Stomach (tissue), 8 donors: ENCODE measurements at regions not wholly inside any gene's neighbourhood (a gene's known extent, or its start where the extent isn't known, plus 50 kb on each side); places are given as distances from the start of the nearest gene placed in this dataset.

Experiments used
- DNase-seq, 2 donors: peaks; one replicate each; pipeline versions ENCODE4 v3.0.0 to v3.0.0-alpha.2; 2013 to 2019
- H3K27ac ChIP-seq, 5 donors: fragments of 200-600 bp in 4 of 5; sonication (generic) in 4 of 5; one replicate each; pipeline ENCODE4 v1.5.1; 2013 to 2019; ENCODE audit warnings: mild to moderate bottlenecking in 1 of 5, moderate library complexity in 1 of 5
- H3K27me3 ChIP-seq, 3 donors: fragments of 200-600 bp; sonication (generic); one replicate each; pipeline ENCODE4 v1.5.1; 2017 to 2019; ENCODE audit warnings: mixed run types in 1 of 3
- H3K36me3 ChIP-seq, 4 donors: fragments of 200-600 bp; sonication (generic); 1 replicate in 3 of 4; 2 replicates in 1 of 4; pipeline ENCODE4 v1.5.1; 2016 to 2019
- H3K4me1 ChIP-seq, 4 donors: fragments of 200-600 bp; sonication (generic); one replicate each; pipeline ENCODE4 v1.5.1; 2016 to 2019
- H3K4me3 ChIP-seq, 4 donors: fragments of 200-600 bp; sonication (generic) in 3 of 4; one replicate each; pipeline ENCODE4 v1.5.1; 2016 to 2019; ENCODE audit warnings: mild to moderate bottlenecking in 1 of 4
- H3K9me3 ChIP-seq, 4 donors: fragments of 200-600 bp; sonication (generic); one replicate each; pipeline ENCODE4 v1.5.1; 2016 to 2019
- CTCF ChIP-seq, 7 experiments: fragments of 450-650 bp in 4 of 7; fragments of 200-600 bp in 3 of 7; sonication (generic) in 3 of 7; IDR thresholded peaks; one replicate each; pipeline ENCODE4 v1.5.1; 2016 to 2019; ENCODE audit warnings: antibody characterized with exemption in 7 of 7, control low read depth in 2 of 7, mild to moderate bottlenecking in 1 of 7
- EP300 ChIP-seq: sonication (generic); formaldehyde crosslinking; IDR thresholded peaks from one replicate; pipeline ENCODE4 v1.6.1; 2017; ENCODE audit warnings: antibody characterized with exemption
- POLR2A ChIP-seq, 4 donors: fragments of 450-650 bp; IDR thresholded peaks; one replicate each; pipeline ENCODE4 v1.6.1; 2016; ENCODE audit warnings: antibody characterized with exemption in 4 of 4, control low read depth in 2 of 4, mild to moderate bottlenecking in 1 of 4, moderate library complexity in 1 of 4
- POLR2AphosphoS5 ChIP-seq, 3 donors: sonication (generic); formaldehyde crosslinking; IDR thresholded peaks; one replicate each; pipeline ENCODE4 v1.6.1; 2016; ENCODE audit warnings: antibody characterized with exemption in 3 of 3
- WGBS, 5 donors: extraction: QIAGEN DNeasy Blood & Tissue Kit in 3 of 5; methylation state at CpG; one replicate each; pipeline versions ENCODE4 v1.1.5 to v1.1.7; 2013 to 2018; 5-methylcytosine and 5-hydroxymethylcytosine counted together
- intact Hi-C: fragments of 100-400 bp; cut with DNase I; formaldehyde crosslinking; loops from one replicate; pipeline ENCODE4 v1.15.1; 2023; ENCODE audit warnings: low total_unique reads
- donor health status: healthy with polysubstance abuse.
- donor health status: Bipolar disorder and iron deficiency.
- donor health status: healthy.

GRCh38 chr17:36742267-36743000 lies 141.1 kb downstream of the MRM1 start:
- intact Hi-C loops, result no loop called here
- no peak for TF ChIP-seq CTCF (IDR thresholded peaks at IDR 0.05)
- no peak for TF ChIP-seq EP300
- no peak for TF ChIP-seq POLR2A (IDR thresholded peaks at IDR 0.05)
- no peak for TF ChIP-seq POLR2AphosphoS5 (IDR thresholded peaks at IDR 0.05)
- Histone ChIP-seq H3K27me3 (peaks cover 0 to 32% (median 11%) of the 10 kb centered on the region in 3 donors), H3K4me1 (no peaks in the 10 kb centered on the region), H3K9me3 (no peaks in the 10 kb centered on the region), H3K4me3 (no peak overlapping the region), H3K27ac (no peak overlapping the region), H3K36me3 (no peaks in the 10 kb centered on the region)
- WGBS, 5 donors, result 48 to 56% (median 55%) methylated on average over 17 to 18 of the region's 18 CpGs
- no peak for DNase-seq

GRCh38 chr17:36743130-36743529 lies 141.7 kb downstream of the MRM1 start:
- no peak for TF ChIP-seq POLR2AphosphoS5 (IDR thresholded peaks at IDR 0.05)
- no peak for TF ChIP-seq CTCF (IDR thresholded peaks at IDR 0.05)
- TF ChIP-seq POLR2A (IDR thresholded peaks at IDR 0.05), result no peak
- no peak for TF ChIP-seq EP300
- 34 to 57% (median 45%) methylated on average over 7 of the region's 7 CpGs for WGBS, 5 donors
- no peaks in the 10 kb centered on the region for H3K9me3 ChIP-seq
- H3K4me1 ChIP-seq, result no peaks in the 10 kb centered on the region
- DNase-seq, result peak in 1 of 2 donors; percentile 29
- H3K27ac ChIP-seq, result no peak overlapping the region
- intact Hi-C loops, result no loop called here
- H3K4me3 ChIP-seq, result no peak overlapping the region
- H3K27me3 ChIP-seq, result peaks cover 0 to 34% (median 11%) of the 10 kb centered on the region in 3 donors
- no peaks in the 10 kb centered on the region for H3K36me3 ChIP-seq

GRCh38 chr17:36746381-36747053 lies 145.1 kb downstream of the MRM1 start:
- WGBS, 5 donors, result 86 to 90% (median 88%) methylated on average over 18 of the region's 18 CpGs
- no peaks in the 10 kb centered on the region for H3K36me3 ChIP-seq
- intact Hi-C loops, result no loop called here
- no peak for DNase-seq
- H3K27me3 ChIP-seq, result peaks cover 0 to 38% (median 11%) of the 10 kb centered on the region in 3 donors
- no peak for TF ChIP-seq POLR2A (IDR thresholded peaks at IDR 0.05)
- no peak for TF ChIP-seq CTCF (IDR thresholded peaks at IDR 0.05)
- no peak for TF ChIP-seq EP300
- no peak for TF ChIP-seq POLR2AphosphoS5 (IDR thresholded peaks at IDR 0.05)
- H3K4me3 ChIP-seq, result no peak overlapping the region
- no peaks in the 10 kb centered on the region for H3K4me1 ChIP-seq
- no peak overlapping the region for H3K27ac ChIP-seq
- H3K9me3 ChIP-seq, result no peaks in the 10 kb centered on the region

- no peak for TF ChIP-seq POLR2A (IDR thresholded peaks at IDR 0.05)
- TF ChIP-seq POLR2AphosphoS5 (IDR thresholded peaks at IDR 0.05), result no peak
- TF ChIP-seq EP300, result no peak
- no peak for TF ChIP-seq CTCF (IDR thresholded peaks at IDR 0.05)
- Histone ChIP-seq H3K4me1 (no peaks in the 10 kb centered on the region), H3K36me3 (no peaks in the 10 kb centered on the region), H3K27me3 (peaks cover 0 to 46% (median 4%) of the 10 kb centered on the region in 3 donors), H3K9me3 (no peaks in the 10 kb centered on the region), H3K27ac (no peak overlapping the region), H3K4me3 (no peak overlapping the region)
- WGBS, 5 donors, result 91 to 93% (median 92%) methylated on average over 12 of the region's 12 CpGs
- intact Hi-C loops, result no loop called here
- DNase-seq, result no peak
These were observed 146.5 kb downstream of the MRM1 start for GRCh38 chr17:36747861-36748260.
